ENCODE measurements at regions not wholly inside any gene's neighbourhood (a gene's known extent, or its start where the extent isn't known, plus 50 kb on each side); places are given as distances from the start of the nearest gene placed in this dataset.

GRCh38 chr9:109725460-109725859 lies 54.5 kb upstream of the PALM2AKAP2 start:
- no peaks in the 10 kb centered on the region for H4K20me1 ChIP-seq (ENCODE audit: insufficient read depth)
- no peaks in the 10 kb centered on the region for H3K9me2 ChIP-seq (ENCODE audit: insufficient read depth)
- ChIA-PET POLR2A (no interaction called here), RAD21 (ENCODE audit: low non-redundant PET in 1 of 2, low total read pairs in 2 of 2, uncharacterized antibody in 2 of 2, unreplicated experiment in 2 of 2) (no interaction called here), CTCF (no interaction called here)
- ATAC-seq = no peak
- H3K4me3 ChIP-seq (replicated peaks in 1 of 2; ENCODE audit: low read depth in 1 of 2, low read length in 2 of 2) = no peak overlapping the region
- intact Hi-C loops (cut with micrococcal nuclease) = no loop called here
- H3K9me3 ChIP-seq (ENCODE audit: control insufficient read depth in 1 of 2, insufficient read depth in 1 of 2, low read depth in 1 of 2, low read length in 2 of 2) = no peaks in the 10 kb centered on the region
- no peaks in the 10 kb centered on the region for H3K36me3 ChIP-seq (ENCODE audit: control insufficient read depth in 1 of 2, insufficient read depth in 2 of 2, low read length in 2 of 2)
- H3K27ac ChIP-seq (ENCODE audit: low read depth, low read length) = no peak overlapping the region
- H3K4me2 ChIP-seq (ENCODE audit: low read length) = no peak overlapping the region
- H3K4me1 ChIP-seq (ENCODE audit: control insufficient read depth in 1 of 2, insufficient read depth in 2 of 2, low read length in 2 of 2) = no peaks in the 10 kb centered on the region
- peaks cover 76% of the 10 kb centered on the region for H3K27me3 ChIP-seq (ENCODE audit: insufficient read depth, low read length)
- TF ChIP-seq, protein P1, sequence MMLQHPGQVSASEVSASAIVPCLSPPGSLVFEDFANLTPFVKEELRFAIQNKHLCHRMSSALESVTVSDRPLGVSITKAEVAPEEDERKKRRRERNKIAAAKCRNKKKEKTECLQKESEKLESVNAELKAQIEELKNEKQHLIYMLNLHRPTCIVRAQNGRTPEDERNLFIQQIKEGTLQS (IDR thresholded peaks at IDR 0.05) = no peak
- TF ChIP-seq TCF7L2 (IDR thresholded peaks at IDR 0.05; ENCODE audit: borderline replicate concordance, extremely low read depth, insufficient read depth, insufficient read length) (no peak), RAD21 (IDR thresholded peaks at IDR 0.05; ENCODE audit: low read depth) (no peak), ZNF274 (IDR thresholded peaks at IDR 0.05; ENCODE audit: low read depth, low read length) (no peak), FOSL1 (IDR thresholded peaks at IDR 0.05; ENCODE audit: low read depth) (no peak), SRF (IDR thresholded peaks at IDR 0.05; ENCODE audit: low read depth) (no peak), SP1 (IDR thresholded peaks at IDR 0.05; ENCODE audit: low read depth) (no peak), SIN3A (IDR thresholded peaks at IDR 0.05; ENCODE audit: low read depth) (no peak), CBX3 (IDR thresholded peaks at IDR 0.05; ENCODE audit: low read depth) (no peak), EZH2 (IDR thresholded peaks at IDR 0.05) (no peak), EZH2phosphoT487 (IDR thresholded peaks at IDR 0.05; ENCODE audit: borderline replicate concordance) (no peak), CEBPB (IDR thresholded peaks at IDR 0.05; ENCODE audit: low read depth) (no peak), POLR2A (IDR thresholded peaks at IDR 0.05; ENCODE audit: borderline replicate concordance, extremely low read depth, insufficient read depth, insufficient read length) (no peak), YY1 (IDR thresholded peaks at IDR 0.05; ENCODE audit: extremely low read depth, insufficient replicate concordance, low read depth, low read length) (no peak), EGR1 (IDR thresholded peaks at IDR 0.05; ENCODE audit: low read depth) (no peak), REST (IDR thresholded peaks at IDR 0.05; ENCODE audit: low read depth) (no peak), JUND (IDR thresholded peaks at IDR 0.05) (no peak)
- TF ChIP-seq, protein P2, sequence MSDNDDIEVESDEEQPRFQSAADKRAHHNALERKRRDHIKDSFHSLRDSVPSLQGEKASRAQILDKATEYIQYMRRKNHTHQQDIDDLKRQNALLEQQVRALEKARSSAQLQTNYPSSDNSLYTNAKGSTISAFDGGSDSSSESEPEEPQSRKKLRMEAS (IDR thresholded peaks at IDR 0.05) = no peak
- TF ChIP-seq, protein P3, sequence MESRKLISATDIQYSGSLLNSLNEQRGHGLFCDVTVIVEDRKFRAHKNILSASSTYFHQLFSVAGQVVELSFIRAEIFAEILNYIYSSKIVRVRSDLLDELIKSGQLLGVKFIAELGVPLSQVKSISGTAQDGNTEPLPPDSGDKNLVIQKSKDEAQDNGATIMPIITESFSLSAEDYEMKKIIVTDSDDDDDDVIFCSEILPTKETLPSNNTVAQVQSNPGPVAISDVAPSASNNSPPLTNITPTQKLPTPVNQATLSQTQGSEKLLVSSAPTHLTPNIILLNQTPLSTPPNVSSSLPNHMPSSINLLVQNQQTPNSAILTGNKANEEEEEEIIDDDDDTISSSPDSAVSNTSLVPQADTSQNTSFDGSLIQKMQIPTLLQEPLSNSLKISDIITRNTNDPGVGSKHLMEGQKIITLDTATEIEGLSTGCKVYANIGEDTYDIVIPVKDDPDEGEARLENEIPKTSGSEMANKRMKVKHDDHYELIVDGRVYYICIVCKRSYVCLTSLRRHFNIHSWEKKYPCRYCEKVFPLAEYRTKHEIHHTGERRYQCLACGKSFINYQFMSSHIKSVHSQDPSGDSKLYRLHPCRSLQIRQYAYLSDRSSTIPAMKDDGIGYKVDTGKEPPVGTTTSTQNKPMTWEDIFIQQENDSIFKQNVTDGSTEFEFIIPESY (IDR thresholded peaks at IDR 0.05; ENCODE audit: extremely low read depth, insufficient replicate concordance, low read length) = no peak
- TF ChIP-seq, protein P4, sequence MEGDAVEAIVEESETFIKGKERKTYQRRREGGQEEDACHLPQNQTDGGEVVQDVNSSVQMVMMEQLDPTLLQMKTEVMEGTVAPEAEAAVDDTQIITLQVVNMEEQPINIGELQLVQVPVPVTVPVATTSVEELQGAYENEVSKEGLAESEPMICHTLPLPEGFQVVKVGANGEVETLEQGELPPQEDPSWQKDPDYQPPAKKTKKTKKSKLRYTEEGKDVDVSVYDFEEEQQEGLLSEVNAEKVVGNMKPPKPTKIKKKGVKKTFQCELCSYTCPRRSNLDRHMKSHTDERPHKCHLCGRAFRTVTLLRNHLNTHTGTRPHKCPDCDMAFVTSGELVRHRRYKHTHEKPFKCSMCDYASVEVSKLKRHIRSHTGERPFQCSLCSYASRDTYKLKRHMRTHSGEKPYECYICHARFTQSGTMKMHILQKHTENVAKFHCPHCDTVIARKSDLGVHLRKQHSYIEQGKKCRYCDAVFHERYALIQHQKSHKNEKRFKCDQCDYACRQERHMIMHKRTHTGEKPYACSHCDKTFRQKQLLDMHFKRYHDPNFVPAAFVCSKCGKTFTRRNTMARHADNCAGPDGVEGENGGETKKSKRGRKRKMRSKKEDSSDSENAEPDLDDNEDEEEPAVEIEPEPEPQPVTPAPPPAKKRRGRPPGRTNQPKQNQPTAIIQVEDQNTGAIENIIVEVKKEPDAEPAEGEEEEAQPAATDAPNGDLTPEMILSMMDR (IDR thresholded peaks at IDR 0.05 in 2 of 3, conservative IDR thresholded peaks at IDR 0.05 in 1 of 3; ENCODE audit: borderline replicate concordance in 1 of 3, insufficient read depth in 1 of 3, low read depth in 2 of 3, low read length in 2 of 3) = no peak
- no peaks in the 10 kb centered on the region for H3K79me2 ChIP-seq (ENCODE audit: insufficient read depth, low read length)
- no TSS peak for BruUV-seq (replicated peaks)
- H3K9ac ChIP-seq (ENCODE audit: low read length) = no peak overlapping the region
- no peak overlapping the region for H2AFZ ChIP-seq (ENCODE audit: low read depth, low read length, poor library complexity, severe bottlenecking)
- no peak for DNase-seq (ENCODE audit: low read depth, low spot score)

Data from HCT116 (cell line).